Activated T-cell treated with anti-CD3 and anti-CD28 coated beads for 4 hours (primary cell): ENCODE measurements at regions not wholly inside any gene's neighbourhood (a gene's known extent, or its start where the extent isn't known, plus 50 kb on each side); places are given as distances from the start of the nearest gene placed in this dataset.
"Not testable (repeated sequence)": the region's sequence is repeated elsewhere in the genome, so short reads cannot be mapped to it uniquely, and the experiment has no call there.

Source experiments
- DNase-seq: peaks from one replicate; pipeline ENCODE4 v3.0.0-alpha.2; 2020

DNA sequence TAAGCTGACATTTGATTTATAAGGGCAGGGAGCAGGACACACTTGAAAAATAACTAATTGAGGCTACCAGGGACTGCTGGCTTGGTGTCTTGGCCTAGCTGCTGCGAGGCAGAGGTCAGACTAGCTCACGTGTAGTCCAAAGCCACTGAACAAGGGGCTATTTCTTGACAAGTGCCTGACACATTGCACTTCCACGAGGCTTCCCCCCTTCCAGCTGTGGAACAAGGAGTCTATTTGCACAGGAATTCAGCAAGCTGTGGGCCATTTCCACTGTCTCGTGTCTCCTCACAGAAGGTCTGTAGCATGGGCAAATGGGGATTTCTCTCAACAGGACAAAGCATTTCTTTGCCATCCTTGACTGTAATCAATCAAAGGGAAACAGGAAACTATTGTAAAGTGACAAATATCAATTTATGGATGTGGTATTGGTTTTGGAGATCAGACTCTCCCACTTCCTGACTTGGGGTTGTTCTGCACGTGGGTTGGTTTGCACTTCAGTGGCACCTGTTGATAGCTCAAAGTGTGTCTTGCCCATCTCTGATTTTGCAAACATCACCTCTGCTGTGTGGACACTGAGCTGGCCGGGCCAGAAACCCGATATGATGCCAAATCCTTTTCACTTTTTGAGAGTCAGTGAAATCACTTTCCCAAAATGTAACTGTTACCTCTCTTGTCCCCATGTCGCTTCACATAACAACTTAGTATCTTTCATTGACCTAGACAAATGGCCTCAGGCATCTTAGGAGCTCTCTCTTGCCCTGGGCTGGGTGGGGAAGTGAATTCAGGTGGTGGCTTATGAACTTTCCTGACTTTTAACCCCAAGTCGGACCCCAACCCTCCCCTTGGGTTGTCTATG, 107.4 kb upstream of the MAMLD1 start:
- no peak for DNase-seq

DNA sequence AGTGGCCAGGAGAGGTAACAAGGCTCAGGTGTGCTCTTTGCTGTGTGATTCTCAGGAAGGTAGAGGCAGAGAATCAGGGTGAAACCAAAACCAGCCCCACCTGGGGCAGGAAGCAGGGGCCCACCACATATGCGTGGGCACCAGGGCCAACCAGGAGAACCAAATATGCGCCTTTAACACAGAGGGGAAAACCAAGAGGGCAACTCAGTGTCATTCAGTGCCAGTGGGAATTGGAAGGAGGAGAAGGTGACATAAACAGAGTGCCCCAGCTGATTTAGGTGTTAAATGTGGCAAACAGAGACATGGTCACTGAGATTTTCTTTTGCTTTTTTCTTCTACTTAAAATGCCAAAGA, 106.8 kb upstream of the MAMLD1 start:
- DNase-seq = no peak

DNA sequence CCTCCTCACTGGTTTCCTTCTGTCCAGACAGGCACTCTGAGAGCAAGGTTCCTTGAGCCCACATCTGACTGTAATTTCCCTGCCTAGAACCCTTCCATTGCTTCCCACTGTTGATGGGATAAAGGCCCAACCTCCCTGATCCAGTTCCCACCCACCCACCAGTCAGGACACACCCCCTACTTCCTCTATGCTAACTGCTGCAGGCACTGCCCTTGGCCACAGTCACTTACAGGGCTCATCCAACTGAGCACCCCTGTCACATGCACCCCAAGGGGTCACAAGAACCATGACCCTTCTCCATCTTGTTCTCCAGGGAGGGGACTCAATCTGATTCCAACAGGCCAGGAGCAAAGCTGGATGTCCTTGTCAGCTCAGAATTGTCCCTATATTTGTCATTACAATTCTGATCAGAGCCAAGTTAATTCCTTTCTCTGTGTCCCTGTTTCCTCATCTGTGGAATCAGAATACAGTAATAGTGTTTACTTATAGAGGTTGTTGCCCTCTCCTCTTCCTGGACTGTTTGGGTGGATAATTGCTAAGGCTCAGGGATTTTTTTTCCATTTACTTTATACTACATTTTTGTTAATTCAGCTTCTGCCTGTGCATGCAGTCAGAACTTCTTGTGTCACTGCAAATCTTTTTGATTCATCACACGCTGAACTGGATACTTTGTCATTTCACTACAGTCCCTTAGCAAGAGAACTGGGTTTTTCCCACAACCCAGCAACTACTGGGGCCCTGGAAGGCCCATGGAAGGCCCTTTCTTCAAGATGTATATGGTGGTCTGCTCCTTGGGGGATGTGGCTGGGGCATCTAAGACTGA, 105.6 kb upstream of the MAMLD1 start:
- DNase-seq = no peak

DNA sequence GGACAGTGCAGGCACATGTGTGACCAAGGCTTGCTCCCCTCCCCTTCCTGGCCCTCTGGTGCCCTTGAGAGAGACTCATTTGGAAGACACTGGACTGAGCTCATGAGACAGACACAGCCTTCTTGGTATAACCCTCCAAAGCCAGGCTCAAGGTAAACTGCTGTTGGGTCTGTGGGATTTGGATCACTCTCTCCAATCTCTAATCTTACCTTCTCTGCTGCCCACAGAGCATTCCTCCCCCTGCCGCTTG, 105.0 kb upstream of the MAMLD1 start:
- DNase-seq = no peak

DNA sequence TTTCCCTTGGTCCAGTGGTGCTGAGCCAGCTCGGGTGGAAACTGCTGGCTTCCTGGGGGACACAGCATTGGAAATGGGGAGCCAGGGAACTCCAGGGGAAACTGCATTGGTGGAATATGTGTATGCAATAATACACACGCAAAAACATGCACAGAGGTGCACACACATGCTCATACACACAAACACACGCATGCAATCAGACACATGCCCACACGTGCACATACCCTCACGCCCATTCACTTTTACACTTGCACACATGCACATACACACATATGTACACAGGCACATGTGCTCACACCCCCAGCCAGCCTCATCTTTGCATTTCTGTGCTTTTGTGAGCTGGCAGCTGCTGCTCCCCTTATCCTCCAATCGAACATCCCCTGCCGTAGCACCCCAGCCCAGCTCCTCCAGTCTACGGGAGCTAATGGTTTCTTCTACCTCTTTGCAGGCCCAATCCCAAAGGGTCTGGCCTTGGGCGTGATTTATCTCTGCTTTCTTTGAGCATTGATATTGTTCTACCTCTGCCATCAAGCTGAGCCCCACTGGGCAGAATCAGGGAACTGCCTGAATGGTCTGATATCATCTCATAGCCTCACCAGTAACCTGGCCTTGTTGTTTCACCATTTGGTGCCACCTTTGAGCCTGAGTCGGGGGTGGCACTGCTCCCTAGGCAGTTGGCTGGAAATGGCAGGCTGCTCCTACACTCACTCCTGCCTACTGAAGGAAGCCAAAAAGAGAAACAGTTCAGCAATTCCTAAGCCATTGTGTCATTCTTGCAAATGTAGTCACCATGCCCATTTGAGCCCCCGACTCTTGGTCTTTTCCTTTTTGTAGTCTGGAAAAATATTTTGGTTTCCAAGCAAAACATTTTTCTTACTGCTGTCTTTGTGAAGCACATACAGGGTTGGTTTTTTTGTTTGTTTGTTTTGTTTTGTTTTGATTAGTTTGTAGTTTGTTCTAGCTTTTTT, 104.4 kb upstream of the MAMLD1 start:
- no peak for DNase-seq

DNA sequence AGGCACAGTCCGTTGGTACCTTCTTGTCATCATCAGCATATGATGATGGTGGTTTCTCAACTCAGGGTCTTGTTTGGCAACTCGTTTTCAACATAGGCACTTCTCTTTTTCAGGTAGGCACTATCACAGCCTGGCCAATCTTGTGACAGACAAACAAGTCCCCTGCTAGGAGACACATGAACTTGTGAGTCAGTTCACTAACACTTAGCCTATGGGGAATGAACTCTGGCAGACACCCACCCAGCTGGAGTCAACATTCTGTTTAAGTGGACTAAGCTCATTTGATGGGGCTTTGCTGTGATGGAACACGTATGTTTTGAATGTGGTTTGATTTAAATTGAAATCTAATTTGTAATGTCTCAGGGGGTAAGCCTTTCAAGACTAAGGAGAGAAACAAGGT, 100.7 kb upstream of the MAMLD1 start:
- DNase-seq = no peak

DNA sequence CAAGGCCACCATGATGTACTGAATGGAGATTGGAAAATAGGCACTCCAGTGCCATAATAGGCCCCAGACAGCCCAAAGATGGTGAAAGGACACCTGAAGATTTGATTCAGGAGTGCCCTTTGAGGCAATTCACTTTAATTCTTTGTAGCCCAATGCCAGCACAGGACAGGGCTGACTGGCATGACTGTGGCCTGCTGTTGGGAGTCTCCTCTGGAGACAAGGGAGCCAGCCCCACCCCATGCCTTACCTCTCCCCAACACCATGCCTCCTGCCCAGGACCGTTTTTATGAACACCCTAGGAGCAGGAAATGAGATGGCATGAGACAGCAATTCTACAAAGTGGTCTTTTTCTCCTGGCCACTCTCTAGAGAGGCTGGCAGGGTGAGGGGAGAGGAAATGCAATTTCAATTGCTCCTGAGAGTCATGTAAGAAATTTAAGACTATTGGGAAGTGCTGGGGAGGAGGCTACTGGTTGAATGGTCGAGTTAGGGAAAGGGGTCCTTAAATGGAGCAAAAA, 94.2 kb upstream of the MAMLD1 start:
- DNase-seq = no peak

DNA sequence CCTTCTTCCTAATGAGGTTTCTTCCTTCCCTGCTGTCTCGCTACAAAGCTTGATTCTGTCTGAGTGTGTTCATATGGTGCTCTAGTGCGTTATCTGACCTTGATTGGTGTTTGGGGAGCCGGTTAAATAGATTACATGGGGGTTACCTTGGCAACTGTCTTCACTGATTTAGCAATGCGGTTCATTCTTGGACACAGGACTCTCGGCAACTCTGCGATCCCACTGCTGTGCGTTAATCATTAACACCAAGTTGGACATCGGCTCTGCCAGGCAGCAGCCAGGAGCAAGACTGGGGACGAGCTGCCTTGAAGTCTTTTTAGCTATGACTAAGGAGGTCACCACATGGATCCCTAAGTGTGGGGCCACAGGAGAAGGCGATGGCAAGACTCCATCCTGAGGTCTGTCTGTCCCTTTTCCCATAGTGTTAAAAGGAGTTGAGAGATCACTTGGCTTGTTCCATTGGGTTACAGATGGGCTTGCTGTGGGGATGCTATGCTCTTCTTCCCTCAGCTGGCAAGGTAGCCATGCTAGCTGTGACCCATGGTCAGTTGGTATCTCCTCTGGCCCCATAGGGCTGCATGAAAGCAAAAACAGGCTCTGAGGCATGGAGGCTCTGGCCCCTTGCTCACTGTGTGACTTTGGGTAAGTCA, 93.4 kb upstream of the MAMLD1 start:
- DNase-seq = no peak

DNA sequence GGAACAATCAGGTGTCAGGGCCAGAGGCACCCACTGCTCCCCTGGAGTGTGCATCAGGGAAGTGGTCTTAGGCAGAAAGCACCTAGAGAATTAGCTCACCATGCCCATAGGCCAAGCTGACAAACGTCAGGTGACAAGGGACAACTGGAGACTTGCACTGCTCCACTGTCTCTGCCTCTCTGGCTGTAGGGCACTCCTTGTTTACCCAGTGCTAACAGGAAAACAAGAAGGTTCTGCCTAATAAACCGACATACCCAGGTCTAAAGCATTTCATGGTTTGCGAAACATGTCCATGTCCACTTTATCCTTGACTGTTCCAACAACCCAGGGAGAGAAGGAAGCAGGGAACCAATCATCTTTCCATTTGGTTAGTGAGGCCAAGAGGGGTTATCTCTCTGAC, 92.5 kb upstream of the MAMLD1 start:
- DNase-seq = no peak

DNA sequence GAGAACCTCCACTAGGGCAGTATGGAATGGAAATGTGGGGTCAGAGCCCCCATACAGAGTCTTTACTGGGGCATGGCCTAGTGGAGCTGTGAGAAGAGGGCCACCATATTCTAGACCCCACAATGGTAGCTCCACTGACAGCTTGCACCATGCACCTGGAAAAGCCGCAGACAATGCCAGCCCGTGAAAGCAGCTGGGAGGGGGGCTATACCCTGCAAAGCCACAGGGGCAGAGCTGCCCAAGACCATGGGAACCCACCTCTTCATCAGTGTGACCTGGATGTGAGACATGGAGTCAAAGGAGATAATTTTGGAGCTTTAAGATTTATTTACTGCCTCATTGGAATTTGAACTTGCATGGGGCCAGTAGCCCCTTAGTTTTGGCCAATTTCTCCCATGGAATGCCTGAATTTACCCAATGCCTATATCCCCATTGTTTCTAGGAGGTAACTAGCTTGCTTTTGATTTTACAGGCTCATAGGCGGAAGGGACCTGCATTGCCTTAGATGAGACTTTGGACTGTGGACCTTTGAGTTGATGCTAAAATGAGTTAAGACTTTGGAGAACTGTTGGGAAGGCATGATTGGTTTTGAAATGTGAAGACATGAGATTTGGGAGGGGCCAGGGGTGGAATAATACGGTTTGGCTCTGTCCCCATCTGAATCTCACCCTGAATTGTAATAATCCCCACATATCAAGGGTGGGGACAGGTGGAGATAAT, 89.4 kb upstream of the MAMLD1 start:
- DNase-seq = not testable (repeated sequence)

DNA sequence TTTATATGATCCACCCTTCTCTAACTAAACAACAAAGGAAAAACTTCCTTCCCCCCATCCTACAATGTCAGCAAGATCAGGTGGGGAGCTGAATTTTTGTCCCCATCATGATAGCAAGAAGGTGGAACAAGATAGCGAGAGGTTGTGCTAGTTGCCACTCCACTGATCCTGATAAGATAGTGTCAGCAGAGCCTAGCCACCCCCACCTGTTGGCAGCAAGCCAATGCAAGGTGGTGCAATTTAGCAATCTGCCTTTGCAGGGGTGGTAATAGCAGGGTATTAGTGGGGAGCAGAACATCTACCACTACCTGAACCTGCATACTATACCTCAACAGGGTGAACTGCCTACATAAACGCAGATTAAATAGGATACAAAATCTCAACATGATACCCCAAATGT, 80.2 kb upstream of the MAMLD1 start:
- DNase-seq = no peak

DNA sequence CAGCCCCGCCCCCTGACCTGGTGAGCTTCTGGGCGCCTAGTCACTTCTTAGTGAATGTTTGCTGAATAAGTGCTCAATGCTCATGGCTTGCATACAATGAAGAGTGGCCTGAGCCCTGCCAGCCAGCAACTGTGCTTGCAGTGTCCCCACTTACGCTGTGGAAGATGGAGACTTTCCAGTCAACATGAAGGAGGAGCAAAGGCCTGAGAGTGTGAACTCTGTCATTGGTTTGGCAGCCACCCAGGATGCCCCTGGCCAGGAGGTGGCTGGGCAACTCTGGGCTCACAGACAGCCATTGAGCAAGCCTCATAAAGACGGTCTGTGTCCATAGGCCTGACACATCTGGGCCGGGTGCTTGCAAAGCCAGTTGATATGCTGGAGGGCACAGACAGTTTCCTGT, 72.1 kb upstream of the MAMLD1 start:
- no peak for DNase-seq

DNA sequence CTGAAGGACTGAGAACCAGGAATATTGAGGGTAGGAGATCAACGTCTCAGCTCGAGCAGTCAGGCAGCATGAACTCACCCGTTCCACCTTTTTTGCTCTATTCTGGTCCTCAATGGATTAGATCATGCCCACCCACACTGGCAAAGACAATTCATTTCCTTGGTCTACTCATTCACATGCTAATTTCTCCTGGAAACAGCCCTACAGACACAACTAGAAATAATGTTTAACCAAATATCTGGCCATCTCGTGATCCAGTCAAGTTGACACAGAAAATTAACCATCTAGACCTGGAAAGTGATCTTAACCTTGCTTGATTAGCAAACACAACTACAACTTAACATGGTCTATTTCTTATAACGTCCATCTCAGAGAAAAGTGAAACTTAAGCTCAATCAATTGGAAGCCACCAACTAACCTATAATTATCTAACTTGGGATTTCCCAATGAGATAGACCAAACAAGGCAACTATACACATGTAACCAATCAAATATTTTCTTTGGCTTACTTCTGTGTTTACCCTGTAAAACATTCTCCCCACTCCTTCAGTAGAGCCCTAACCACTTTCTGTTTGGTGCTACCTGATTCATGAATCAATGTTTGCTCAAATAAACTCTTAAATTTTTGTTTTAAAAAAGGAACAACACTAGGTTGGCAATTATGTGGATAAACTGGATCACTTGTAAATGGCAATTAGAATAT, 69.7 kb upstream of the MAMLD1 start:
- DNase-seq = no peak

DNA sequence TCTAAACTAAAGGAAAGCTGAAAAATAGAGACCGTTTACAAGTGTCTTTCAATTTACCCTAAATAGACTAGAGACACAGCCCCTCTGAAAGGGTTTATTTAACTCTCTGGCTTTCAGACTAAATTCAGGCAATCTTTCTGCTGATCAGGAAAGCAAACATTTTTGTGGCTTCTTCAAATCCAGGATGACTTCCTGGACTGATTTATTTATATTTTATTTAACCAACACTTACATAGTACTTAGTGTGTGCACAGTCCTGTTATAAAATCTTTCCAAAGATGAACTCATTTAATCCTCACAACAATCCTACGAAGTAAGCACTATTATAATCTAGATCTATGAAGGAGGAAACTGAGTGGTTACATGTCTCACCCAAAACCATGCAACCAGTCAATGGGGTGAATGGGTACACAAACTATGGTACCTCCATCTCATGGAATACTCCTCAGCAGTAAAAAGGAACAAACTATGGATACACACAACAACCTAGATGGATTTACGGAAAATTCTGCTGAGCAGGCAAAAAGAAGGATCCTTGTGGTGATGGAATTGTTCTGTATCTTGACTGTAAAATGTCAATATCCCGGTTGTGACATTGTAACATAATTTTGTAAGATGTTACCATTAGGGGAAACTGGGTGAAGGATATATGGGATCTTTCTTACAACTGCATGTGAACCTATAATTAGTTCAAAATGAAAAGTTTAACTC, 64.1 kb upstream of the MAMLD1 start:
- no peak for DNase-seq

DNA sequence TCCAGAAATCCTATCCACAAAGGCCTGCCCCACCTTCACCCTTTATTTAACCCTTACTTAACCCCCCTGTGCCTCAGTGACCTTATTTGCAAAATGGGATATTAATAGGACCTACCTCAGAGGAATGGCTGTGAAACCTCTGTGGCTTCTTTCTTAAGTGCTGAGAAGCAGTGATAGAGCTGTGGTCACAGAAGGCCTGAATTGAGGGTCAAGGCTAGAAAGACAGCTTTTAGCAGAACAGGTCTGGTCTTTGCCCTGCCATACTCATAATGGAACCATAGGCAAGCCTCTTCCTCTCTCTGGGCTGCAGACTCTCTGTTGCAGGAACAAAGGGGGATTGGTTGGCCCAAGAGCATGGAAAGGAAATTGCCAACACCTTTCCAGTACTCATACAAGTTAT, 63.5 kb upstream of the MAMLD1 start:
- no peak for DNase-seq

DNA sequence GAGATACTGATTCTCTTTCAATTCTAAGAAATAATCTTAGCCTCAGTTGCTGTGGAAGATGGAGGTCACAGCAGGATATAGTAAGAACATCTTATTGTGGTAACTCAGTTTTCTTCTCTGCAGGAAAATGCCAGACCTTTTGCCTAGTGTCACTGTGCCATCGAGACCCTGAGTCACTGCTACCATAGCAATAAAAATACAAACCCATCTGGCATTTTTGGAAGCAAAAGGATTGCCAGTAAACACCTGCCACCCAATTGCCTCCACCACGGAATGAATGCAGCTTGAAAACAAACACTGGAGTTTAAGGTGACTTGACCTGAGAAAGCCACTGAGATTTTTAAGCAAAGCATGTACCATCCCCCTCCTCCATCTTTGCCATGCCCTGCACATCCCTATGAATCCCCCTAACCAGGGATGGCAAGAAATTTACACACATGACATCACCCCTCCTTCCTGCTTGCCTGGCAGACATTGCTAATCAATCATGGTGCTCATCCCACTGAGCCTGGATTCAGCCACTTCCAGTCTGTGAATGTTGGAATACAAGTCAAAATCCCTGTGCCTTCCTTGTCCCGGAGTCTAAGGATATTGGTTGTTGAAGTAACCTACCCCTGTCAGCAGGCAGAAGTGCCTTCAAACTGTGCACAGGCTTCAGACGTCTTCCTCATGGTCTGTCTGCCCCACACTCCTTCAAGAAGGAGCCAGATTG, 59.6 kb upstream of the MAMLD1 start:
- DNase-seq = no peak

DNA sequence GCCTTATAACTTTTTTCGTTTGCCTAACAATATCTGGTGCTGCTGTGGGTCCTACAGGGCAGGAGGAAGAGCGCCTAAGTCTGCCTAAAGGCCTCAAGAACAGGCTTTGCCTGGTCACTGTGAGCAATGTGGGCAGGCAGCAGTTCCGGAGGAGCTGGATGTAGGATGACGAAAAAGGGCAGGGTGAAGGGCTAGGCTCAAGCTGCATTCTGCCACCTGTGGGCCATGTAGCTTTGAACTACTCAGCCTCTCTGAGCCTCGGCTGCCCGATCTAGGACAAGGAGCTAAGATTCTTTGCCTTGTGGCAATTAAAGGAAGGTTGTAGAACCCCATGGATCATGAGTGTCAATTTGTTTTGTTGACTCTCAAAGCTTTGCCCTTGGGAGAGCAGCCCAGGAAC, 57.1 kb upstream of the MAMLD1 start:
- DNase-seq = no peak

DNA sequence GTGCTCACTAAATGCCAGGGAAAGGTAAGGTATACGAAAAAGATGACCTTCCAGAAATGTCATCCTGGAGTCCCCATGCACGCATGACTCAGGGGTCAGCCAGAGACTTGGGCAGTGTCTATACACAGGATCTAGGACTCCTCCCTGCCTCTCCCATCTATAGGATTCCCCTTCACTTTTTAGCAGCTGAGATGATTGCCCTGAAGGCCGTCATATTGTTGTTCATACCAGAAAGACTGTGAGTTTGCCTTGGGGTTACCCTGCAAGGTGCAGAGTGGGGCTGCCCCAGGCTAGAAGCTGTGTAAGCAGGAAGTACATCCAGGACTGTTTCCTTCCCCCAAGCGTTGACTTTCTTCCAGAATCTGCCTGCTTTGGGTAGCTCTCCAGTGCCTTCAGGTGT, 55.1 kb upstream of the MAMLD1 start:
- no peak for DNase-seq

DNA sequence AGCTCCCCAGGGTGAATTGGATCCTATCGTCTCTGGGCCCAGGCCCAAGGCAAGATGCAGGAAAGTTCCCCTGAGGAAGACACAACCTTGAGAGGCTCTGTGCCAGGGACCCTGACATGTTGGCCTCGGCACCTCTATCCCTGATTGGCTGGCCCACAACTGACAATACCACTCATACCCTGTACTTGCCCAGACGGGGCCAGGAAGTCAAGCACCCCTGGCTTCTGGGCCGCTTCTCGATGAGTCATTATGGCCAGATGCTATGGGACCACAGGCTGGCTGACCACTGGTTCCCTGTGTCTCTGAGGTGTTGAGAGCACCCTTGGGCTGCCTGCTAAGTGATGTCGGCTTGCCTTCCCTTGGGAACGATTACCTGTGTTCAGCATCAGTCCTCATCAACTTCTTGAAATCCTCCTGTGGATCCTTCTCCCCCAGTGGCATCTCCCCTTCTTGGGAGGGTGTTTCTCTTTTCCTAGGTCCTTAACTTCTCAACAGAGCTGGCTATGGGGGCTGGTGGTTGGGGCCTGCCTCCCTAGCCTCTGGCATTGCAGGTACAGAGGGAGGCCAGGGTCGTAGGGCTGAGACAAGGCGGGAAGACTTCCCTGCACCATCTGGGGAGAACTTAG, 54.5 kb upstream of the MAMLD1 start:
- no peak for DNase-seq

DNA sequence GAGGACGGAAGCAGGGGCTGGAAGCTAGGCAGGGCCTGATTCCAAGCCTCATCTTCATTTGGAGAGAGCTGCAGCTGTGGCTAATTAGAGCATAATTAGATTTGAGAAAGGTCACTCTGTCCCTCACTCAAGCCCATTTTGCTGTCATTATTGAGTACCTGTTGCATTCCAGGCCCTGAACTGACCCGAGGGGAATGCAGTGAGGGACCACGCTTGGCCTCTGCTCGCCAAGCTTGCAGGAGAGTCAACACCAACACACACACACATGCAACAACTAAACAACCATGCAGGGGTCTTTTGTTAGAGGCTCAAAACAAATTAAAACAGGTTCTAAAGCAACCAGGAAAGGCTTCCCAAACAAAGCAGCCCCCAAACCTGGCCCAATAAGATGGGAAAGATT, 52.7 kb upstream of the MAMLD1 start:
- no peak for DNase-seq
